Activated T-helper 2 cell treated with anti-CD3 and anti-CD28 coated beads, Interferon-gamma antibody, Interleukin-2, Interleukin-4, amounts not matched to agents 10 μg/mL and 5 μg/mL and 100 μg/mL, durations not matched to agents 14 hours and 24 hours and 36 hours (primary cell): ENCODE measurements at regions not wholly inside any gene's neighbourhood (a gene's known extent, or its start where the extent isn't known, plus 50 kb on each side); places are given as distances from the start of the nearest gene placed in this dataset.

Experiments
- DNase-seq: peaks from one replicate; pipeline ENCODE4 v3.0.0; 2021; ENCODE audit warnings: low spot score
- H3K27ac Mint-ChIP-seq: one replicate; pipeline ENCODE4 v1.8.0; 2021; ENCODE audit warnings: mixed read lengths
- H3K27me3 Mint-ChIP-seq: one replicate; pipeline ENCODE4 v1.8.0; 2021; ENCODE audit warnings: low read depth, mixed read lengths
- H3K36me3 Mint-ChIP-seq: one replicate; pipeline ENCODE4 v1.8.0; 2021; ENCODE audit warnings: low read depth, mixed read lengths
- H3K4me1 Mint-ChIP-seq: one replicate; pipeline ENCODE4 v1.8.0; 2021; ENCODE audit warnings: low read depth, mixed read lengths
- H3K4me3 Mint-ChIP-seq: one replicate; pipeline ENCODE4 v1.8.0; 2021; ENCODE audit warnings: low read depth, mild to moderate bottlenecking, moderate library complexity, mixed read lengths
- H3K9me3 Mint-ChIP-seq: one replicate; pipeline ENCODE4 v1.8.0; 2021; ENCODE audit warnings: mixed read lengths
- intact Hi-C: fragments of 100-400 bp; cut with micrococcal nuclease; formaldehyde crosslinking; loops from one replicate; pipeline ENCODE4 v1.15.1; 2023

- H3K36me3 Mint-ChIP-seq: no peaks in the 10 kb centered on the region
- H3K4me3 Mint-ChIP-seq: no peak overlapping the region
- no peak overlapping the region for H3K27ac Mint-ChIP-seq
- intact Hi-C loops: no loop called here
- no peaks in the 10 kb centered on the region for H3K27me3 Mint-ChIP-seq
- DNase-seq: no peak
- peaks cover 13% of the 10 kb centered on the region for H3K9me3 Mint-ChIP-seq
- H3K4me1 Mint-ChIP-seq: no peaks in the 10 kb centered on the region
Measured at GRCh38 chr6:104162036-104162669, 697.6 kb downstream of the HACE1 start.

GRCh38 chr6:104159045-104159618 lies 700.6 kb downstream of the HACE1 start:
- H3K9me3 Mint-ChIP-seq: peaks cover 6% of the 10 kb centered on the region

GRCh38 chr6:104143757-104144156 lies 716.0 kb downstream of the HACE1 start:
- no peaks in the 10 kb centered on the region for H3K4me1 Mint-ChIP-seq
- no peaks in the 10 kb centered on the region for H3K9me3 Mint-ChIP-seq
- intact Hi-C loops: no loop called here
- no peak overlapping the region for H3K27ac Mint-ChIP-seq
- no peaks in the 10 kb centered on the region for H3K27me3 Mint-ChIP-seq
- no peak for DNase-seq
- H3K4me3 Mint-ChIP-seq: no peak overlapping the region
- H3K36me3 Mint-ChIP-seq: no peaks in the 10 kb centered on the region

More at GRCh38 chr6:104159045-104159618, 700.6 kb downstream of the HACE1 start:
- no peaks in the 10 kb centered on the region for H3K36me3 Mint-ChIP-seq
- no peak overlapping the region for H3K4me3 Mint-ChIP-seq
- no peaks in the 10 kb centered on the region for H3K4me1 Mint-ChIP-seq
- intact Hi-C loops: no loop called here
- no peak overlapping the region for H3K27ac Mint-ChIP-seq
- H3K27me3 Mint-ChIP-seq: no peaks in the 10 kb centered on the region
- DNase-seq: no peak

- Mint-ChIP-seq H3K27me3 (no peaks in the 10 kb centered on the region), H3K9me3 (no peaks in the 10 kb centered on the region), H3K4me1 (no peaks in the 10 kb centered on the region), H3K4me3 (no peak overlapping the region), H3K27ac (no peak overlapping the region), H3K36me3 (no peaks in the 10 kb centered on the region)
- intact Hi-C loops: no loop called here
- DNase-seq: no peak
Measured at GRCh38 chr6:104134876-104135275, 724.8 kb downstream of the HACE1 start.

GRCh38 chr6:104130343-104130742 lies 729.4 kb downstream of the HACE1 start:
- Mint-ChIP-seq H3K27ac (no peak overlapping the region), H3K36me3 (no peaks in the 10 kb centered on the region), H3K4me3 (no peak overlapping the region), H3K27me3 (no peaks in the 10 kb centered on the region), H3K9me3 (no peaks in the 10 kb centered on the region), H3K4me1 (no peaks in the 10 kb centered on the region)
- no peak for DNase-seq
- intact Hi-C loops: no loop called here

GRCh38 chr6:104126315-104127005 lies 733.3 kb downstream of the HACE1 start:
- H3K4me3 Mint-ChIP-seq: no peak overlapping the region
- intact Hi-C loops: no loop called here
- no peak overlapping the region for H3K27ac Mint-ChIP-seq
- H3K36me3 Mint-ChIP-seq: no peaks in the 10 kb centered on the region
- no peak for DNase-seq
- H3K9me3 Mint-ChIP-seq: no peaks in the 10 kb centered on the region
- no peaks in the 10 kb centered on the region for H3K27me3 Mint-ChIP-seq
- no peaks in the 10 kb centered on the region for H3K4me1 Mint-ChIP-seq

GRCh38 chr6:104123227-104123626 lies 736.5 kb downstream of the HACE1 start:
- Mint-ChIP-seq H3K36me3 (no peaks in the 10 kb centered on the region), H3K4me3 (no peak overlapping the region), H3K4me1 (no peaks in the 10 kb centered on the region), H3K9me3 (no peaks in the 10 kb centered on the region), H3K27me3 (no peaks in the 10 kb centered on the region), H3K27ac (no peak overlapping the region)
- intact Hi-C loops: no loop called here
- DNase-seq: no peak

GRCh38 chr6:104118274-104118673 lies 741.4 kb downstream of the HACE1 start:
- H3K36me3 Mint-ChIP-seq: no peaks in the 10 kb centered on the region
- intact Hi-C loops: no loop called here
- H3K4me1 Mint-ChIP-seq: no peaks in the 10 kb centered on the region
- H3K9me3 Mint-ChIP-seq: no peaks in the 10 kb centered on the region
- no peaks in the 10 kb centered on the region for H3K27me3 Mint-ChIP-seq
- no peak overlapping the region for H3K4me3 Mint-ChIP-seq
- DNase-seq: no peak
- no peak overlapping the region for H3K27ac Mint-ChIP-seq

- no peak for DNase-seq
- Mint-ChIP-seq H3K4me1 (no peaks in the 10 kb centered on the region), H3K9me3 (no peaks in the 10 kb centered on the region), H3K27me3 (no peaks in the 10 kb centered on the region), H3K27ac (no peak overlapping the region), H3K36me3 (no peaks in the 10 kb centered on the region), H3K4me3 (no peak overlapping the region)
- intact Hi-C loops: no loop called here
Measured at GRCh38 chr6:104109806-104110205, 749.9 kb downstream of the HACE1 start.

GRCh38 chr6:104108634-104109033 lies 751.1 kb downstream of the HACE1 start:
- Mint-ChIP-seq H3K36me3 (no peaks in the 10 kb centered on the region), H3K27me3 (no peaks in the 10 kb centered on the region), H3K4me3 (no peak overlapping the region), H3K4me1 (no peaks in the 10 kb centered on the region), H3K27ac (no peak overlapping the region), H3K9me3 (no peaks in the 10 kb centered on the region)
- intact Hi-C loops: no loop called here
- no peak for DNase-seq

GRCh38 chr6:104095661-104096416 lies 763.9 kb downstream of the HACE1 start:
- DNase-seq: no peak
- Mint-ChIP-seq H3K4me3 (no peak overlapping the region), H3K27ac (no peak overlapping the region), H3K27me3 (no peaks in the 10 kb centered on the region), H3K4me1 (no peaks in the 10 kb centered on the region), H3K9me3 (peaks cover 4% of the 10 kb centered on the region), H3K36me3 (no peaks in the 10 kb centered on the region)
- intact Hi-C loops: no loop called here

- DNase-seq: no peak
- no peaks in the 10 kb centered on the region for H3K36me3 Mint-ChIP-seq
- H3K9me3 Mint-ChIP-seq: peaks cover 10% of the 10 kb centered on the region
- intact Hi-C loops: no loop called here
- H3K27me3 Mint-ChIP-seq: no peaks in the 10 kb centered on the region
- H3K27ac Mint-ChIP-seq: no peak overlapping the region
- no peak overlapping the region for H3K4me3 Mint-ChIP-seq
- no peaks in the 10 kb centered on the region for H3K4me1 Mint-ChIP-seq
Measured at GRCh38 chr6:104087765-104088164, 772.0 kb downstream of the HACE1 start.

- Mint-ChIP-seq H3K4me3 (no peak overlapping the region), H3K27ac (no peak overlapping the region), H3K27me3 (no peaks in the 10 kb centered on the region), H3K4me1 (no peaks in the 10 kb centered on the region), H3K36me3 (no peaks in the 10 kb centered on the region), H3K9me3 (no peaks in the 10 kb centered on the region)
- intact Hi-C loops: no loop called here
- no peak for DNase-seq
Measured at GRCh38 chr6:104068281-104068680, 791.4 kb downstream of the HACE1 start.
